ACHN (cell line): ENCODE measurements at regions not wholly inside any gene's neighbourhood (a gene's known extent, or its start where the extent isn't known, plus 50 kb on each side); places are given as distances from the start of the nearest gene placed in this dataset.
"Not testable (repeated sequence)": the region's sequence is repeated elsewhere in the genome, so short reads cannot be mapped to it uniquely, and the experiment has no call there.

Experiments used
- DNase-seq: peaks from one replicate; pipeline ENCODE4 v3.0.0-alpha.2; 2015
- in situ Hi-C: cut with HindIII; loops from 2 replicates; pipeline ENCODE4 v1.10.0; 2017; ENCODE audit warnings: low sequenced_read_pairs, low pct_ligation_motif_present, low pct_unique_long_range_greater_than_20kb

DNA sequence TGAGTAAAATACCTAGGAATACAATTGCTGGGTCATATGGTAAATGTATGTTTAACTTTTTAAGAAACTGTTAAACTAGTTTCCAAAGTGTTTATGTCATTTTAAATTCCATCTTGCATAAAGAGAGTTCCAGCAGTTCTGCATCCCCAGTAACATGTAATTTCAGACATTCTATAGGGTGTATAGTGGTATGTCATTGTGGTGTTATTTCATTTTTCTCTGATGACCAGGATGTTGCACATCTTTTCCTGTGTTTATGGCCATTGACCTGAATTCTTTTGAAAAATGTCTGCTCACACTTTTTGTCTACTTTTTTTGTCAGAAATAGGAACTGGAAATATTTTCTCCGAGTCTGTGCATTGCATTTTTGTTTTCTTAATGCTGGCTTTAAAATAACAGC, 128.9 kb downstream of the TMEM200A start:
- in situ Hi-C loops: no loop called here
- DNase-seq: no peak

- in situ Hi-C loops: no loop called here
These were observed 134.9 kb downstream of the TMEM200A start for GRCh38 chr6:130500693-130501092.

GRCh38 chr6:130503146-130503545, 137.3 kb downstream of the TMEM200A start:
- DNase-seq: no peak
- in situ Hi-C loops: no loop called here

More at GRCh38 chr6:130500693-130501092, 134.9 kb downstream of the TMEM200A start:
- no peak for DNase-seq

DNA sequence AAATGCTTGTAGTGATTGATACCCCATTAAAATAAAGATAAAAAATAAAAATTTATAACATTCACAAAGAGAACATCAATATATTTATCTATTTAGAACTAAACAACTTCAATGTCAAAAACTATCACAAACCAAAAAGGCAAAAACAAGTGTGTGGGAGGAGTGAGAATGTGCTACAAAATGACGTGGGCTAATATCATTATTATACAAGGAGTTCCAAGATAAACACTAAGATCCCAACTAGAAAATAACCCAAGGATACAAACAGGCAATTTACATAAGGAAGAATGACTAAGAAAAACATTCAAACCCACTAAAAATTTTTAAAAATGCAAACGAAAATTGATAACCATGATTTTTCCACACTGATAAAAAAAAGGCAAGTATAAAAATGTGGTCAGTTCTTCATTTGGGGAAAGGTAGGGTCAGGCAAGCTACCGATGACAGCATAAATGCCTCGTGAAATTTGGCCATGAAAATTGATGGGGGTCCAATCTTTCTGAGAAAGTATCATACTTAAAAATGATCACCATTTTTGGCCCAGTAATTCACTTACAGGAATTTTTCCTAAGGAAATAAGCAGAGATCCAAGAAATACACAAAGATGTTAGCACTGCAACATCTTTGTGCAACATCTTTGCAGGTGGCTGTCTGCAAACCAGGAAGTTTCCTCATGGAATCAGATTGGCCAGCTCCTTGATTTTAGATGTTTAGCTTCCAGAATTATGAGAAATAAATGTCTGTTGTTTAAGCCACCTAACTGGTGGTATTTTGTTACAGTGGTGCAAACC, 140.2 kb downstream of the TMEM200A start:
- in situ Hi-C loops: no loop called here
- DNase-seq: no peak

- in situ Hi-C loops, DNase-seq: not testable (repeated sequence)
These were observed 141.3 kb downstream of the TMEM200A start for GRCh38 chr6:130507005-130507665.

DNA sequence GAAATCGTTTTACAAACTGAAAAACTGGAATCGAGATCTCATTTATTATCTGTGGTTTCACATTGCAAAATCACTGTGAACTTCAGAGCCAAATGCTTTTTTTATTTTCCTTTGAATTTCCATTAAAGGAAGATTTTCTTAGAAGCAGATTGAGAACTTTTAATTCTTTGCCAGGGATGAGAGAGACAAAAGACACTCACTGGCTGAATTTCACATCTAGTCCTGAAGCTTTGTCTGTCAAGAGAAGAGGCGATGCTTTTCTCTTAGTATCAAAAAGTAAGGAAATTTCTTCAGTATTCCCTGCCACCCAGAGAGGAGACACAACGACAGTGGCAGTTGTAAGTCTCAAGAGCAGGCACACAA, 141.8 kb downstream of the TMEM200A start:
- in situ Hi-C loops: no loop called here
- DNase-seq: no peak

- in situ Hi-C loops: no loop called here
- no peak for DNase-seq
These were observed 148.0 kb downstream of the TMEM200A start for GRCh38 chr6:130513770-130514169.

GRCh38 chr6:130514712-130515111, 148.9 kb downstream of the TMEM200A start:
- in situ Hi-C loops: no loop called here
- DNase-seq: no peak

DNA sequence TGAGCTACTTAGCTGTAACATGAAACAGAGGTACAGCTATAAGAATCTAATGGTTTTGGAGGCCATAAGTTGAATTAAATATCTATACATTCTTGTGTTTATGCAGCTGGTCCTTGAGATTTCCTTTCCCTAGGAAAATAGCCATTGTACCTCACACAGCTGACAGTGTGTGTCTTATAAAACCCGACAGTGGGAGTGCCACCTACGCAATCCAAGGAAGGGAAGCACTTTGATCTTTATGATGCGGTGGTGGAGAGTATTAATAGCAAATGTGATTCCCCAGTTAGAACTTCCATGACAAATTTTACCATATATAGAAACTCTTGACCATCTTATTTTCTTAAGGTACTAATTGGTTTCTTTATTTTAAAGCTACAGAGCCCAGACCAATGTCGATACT, 149.5 kb downstream of the TMEM200A start:
- no peak for DNase-seq
- in situ Hi-C loops: no loop called here

DNA sequence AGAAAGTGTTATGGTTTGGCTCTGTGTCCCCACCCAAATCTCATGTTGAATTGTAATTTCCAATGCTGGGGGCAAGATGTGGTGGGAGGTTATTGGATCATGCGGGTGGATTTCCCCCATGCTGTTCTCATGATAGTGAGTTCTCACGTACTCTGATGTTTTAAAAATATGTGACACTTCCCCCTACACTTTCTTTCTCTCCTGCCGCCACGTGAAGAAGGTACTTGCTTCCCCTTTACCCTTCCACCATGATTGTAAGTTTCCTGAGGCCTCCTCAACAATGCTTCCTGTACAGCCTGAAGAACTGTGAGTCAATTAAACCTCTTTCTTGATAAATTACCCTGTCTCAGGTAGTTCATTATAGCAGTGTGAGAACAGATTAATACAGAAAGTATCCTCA, 150.8 kb downstream of the TMEM200A start:
- in situ Hi-C loops: no loop called here

GRCh38 chr6:130517444-130517931, 151.7 kb downstream of the TMEM200A start:
- in situ Hi-C loops: no loop called here
- no peak for DNase-seq

More for the DNA sequence above, 150.8 kb downstream of the TMEM200A start:
- no peak for DNase-seq

- in situ Hi-C loops: no loop called here
- no peak for DNase-seq
These were observed 152.8 kb downstream of the TMEM200A start for GRCh38 chr6:130518588-130518987.

- DNase-seq: no peak
- in situ Hi-C loops: no loop called here
These were observed 154.4 kb downstream of the TMEM200A start for GRCh38 chr6:130520221-130520620.

DNA sequence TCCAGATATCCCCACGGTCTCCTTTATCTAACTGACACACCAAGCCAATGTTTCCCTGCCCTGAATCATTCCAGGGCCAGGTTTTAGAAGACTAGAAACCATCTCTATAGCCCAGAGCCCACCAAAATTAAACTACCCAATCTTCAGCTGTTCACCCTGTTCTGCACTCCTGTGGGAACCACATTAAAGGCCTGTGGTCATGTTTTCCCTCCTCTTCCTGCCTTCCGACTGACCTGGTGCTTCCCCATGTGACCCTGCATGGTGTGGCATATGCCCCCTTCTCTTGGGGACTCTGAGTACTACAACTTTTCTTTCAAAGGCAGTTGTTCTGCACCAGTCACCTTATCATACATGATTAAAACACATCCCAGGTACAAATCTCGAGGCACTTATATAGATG, 155.0 kb downstream of the TMEM200A start:
- in situ Hi-C loops: no loop called here
- no peak for DNase-seq

DNA sequence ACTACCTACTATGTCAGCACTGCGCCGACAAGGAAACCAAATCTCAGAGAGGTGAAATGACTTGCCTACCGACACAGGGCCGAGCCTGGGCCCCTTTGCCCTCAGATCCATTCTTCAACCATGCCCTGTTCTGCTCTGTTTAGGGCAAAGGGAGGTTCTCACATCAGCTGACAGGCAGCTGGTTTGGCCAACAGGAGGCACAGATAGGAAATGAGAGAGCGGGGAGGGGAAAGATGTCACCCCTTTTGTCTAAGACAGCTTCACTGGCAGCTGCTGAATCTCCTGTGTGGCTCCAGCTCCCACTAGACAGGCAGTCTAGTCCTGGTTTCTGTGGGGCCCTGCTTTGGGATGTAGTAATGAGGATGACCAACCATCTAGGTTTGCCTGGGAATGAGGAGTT, 158.7 kb downstream of the TMEM200A start:
- in situ Hi-C loops: no loop called here

DNA sequence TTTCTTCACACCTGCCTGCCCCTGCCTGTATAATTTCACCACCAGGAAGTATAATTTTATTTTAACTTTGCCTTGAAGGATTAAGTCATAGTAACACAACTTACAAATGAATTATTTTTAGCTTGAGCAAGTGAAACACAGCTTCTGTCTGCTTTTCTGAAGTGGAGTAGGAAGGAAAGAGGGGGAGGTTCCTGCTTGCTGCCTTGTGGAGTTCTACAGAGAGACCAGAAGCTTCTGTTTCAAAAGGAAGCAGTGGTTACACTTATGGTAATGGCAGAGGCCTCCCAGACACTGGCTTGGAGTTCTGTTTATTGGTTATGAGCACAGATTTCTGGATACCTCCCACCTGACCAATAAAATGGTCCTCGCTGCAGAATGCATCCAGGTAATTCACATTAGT, 159.6 kb downstream of the TMEM200A start:
- in situ Hi-C loops: no loop called here
- DNase-seq: no peak

More for the DNA sequence above, 158.7 kb downstream of the TMEM200A start:
- DNase-seq: no peak

GRCh38 chr6:130526466-130526865, 160.6 kb downstream of the TMEM200A start:
- in situ Hi-C loops: no loop called here
- DNase-seq: no peak

GRCh38 chr6:130527173-130527572, 161.4 kb downstream of the TMEM200A start:
- DNase-seq: no peak
- in situ Hi-C loops: no loop called here

GRCh38 chr6:130529569-130530149, 163.8 kb downstream of the TMEM200A start:
- in situ Hi-C loops: no loop called here
- DNase-seq: no peak

- no peak for DNase-seq
- in situ Hi-C loops: no loop called here
These were observed 168.8 kb downstream of the TMEM200A start for GRCh38 chr6:130534627-130535026.
